HL-60 (cell line): ENCODE measurements at regions not wholly inside any gene's neighbourhood (a gene's known extent, or its start where the extent isn't known, plus 50 kb on each side); places are given as distances from the start of the nearest gene placed in this dataset.

Source experiments
- CTCF ChIP-seq: IDR thresholded peaks from one replicate; pipeline ENCODE4 v1.5.1; 2011; ENCODE audit warnings: low read length, control low read depth, inconsistent platforms; ENCODE audit not compliant: insufficient read depth
- POLR2AphosphoS5 ChIP-seq: IDR thresholded peaks from 2 replicates; pipeline ENCODE4 v1.6.1; 2012; ENCODE audit warnings: low read depth
- SPI1 ChIP-seq: IDR thresholded peaks from 2 replicates; pipeline ENCODE4 v1.6.1; 2012; ENCODE audit warnings: low read depth, mild to moderate bottlenecking, borderline replicate concordance

DNA sequence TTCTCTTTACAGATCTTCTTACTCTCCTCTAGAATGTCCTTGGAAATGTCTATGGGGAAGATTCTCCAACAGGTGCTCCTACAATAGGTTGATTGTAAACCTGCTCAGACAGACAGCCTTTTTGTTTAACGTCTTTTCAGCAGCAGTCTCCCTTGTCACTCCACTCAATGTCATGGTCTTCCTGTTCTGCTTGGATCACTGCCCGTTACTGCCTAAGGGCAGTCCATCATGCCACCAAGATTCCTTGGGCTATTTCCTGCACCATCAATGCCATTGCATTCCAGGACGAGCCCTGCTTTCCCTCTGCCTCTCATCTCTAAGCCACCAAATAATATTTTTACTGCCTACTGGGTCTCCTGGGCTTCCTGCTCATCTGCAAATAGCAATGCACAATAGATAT, 97.4 kb upstream of the GALNT5 start:
- TF ChIP-seq SPI1 (no peak), CTCF (no peak), POLR2AphosphoS5 (no peak)
